Uterus (tissue), 2 donors: ENCODE measurements at regions not wholly inside any gene's neighbourhood (a gene's known extent, or its start where the extent isn't known, plus 50 kb on each side); places are given as distances from the start of the nearest gene placed in this dataset.

ENCODE experiments used
- CTCF ChIP-seq, 4 experiments: fragments of 200-600 bp in 2 of 4; fragments of 450-650 bp in 2 of 4; sonication (generic) in 2 of 4; IDR thresholded peaks; one replicate each; pipeline ENCODE4 v1.5.1; 2016 to 2019; ENCODE audit warnings: antibody characterized with exemption in 4 of 4, mild to moderate bottlenecking in 2 of 4, moderate library complexity in 1 of 4
- POLR2A ChIP-seq, 2 donors: fragments of 450-650 bp; IDR thresholded peaks; one replicate each; pipeline ENCODE4 v1.6.1; 2016; ENCODE audit warnings: antibody characterized with exemption in 2 of 2, mild to moderate bottlenecking in 1 of 2, moderate library complexity in 1 of 2

GRCh38 chr3:78517965-78518364, 1249.8 kb downstream of the ROBO1 start:
- no peak for TF ChIP-seq CTCF (IDR thresholded peaks at IDR 0.05)
- no peak for TF ChIP-seq POLR2A (IDR thresholded peaks at IDR 0.05)
